ENCODE measurements at regions not wholly inside any gene's neighbourhood (a gene's known extent, or its start where the extent isn't known, plus 50 kb on each side); places are given as distances from the start of the nearest gene placed in this dataset.

DNA sequence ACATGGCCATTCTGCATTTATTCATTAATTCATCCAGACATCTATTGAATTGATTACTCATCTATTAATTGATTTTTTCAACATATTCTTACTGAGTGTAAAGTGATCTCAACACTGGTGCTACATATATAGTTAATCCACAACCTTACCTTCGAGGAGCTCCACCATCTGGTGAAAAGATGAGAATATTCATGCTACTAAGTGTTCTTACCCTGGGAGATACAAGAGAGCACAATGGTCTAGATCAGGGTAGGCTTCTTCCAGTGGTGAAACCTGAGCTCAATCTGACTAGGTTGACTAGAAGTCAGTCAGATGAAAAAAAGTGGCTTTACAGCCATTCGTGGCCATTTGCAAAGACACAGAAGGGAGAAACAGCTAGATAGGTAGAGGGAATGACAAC is 507.4 kb downstream of the ANKRD7 start:
- Mint-ChIP-seq H3K4me1 (no peaks in the 10 kb centered on the region), H3K36me3 (ENCODE audit: low read depth) (no peaks in the 10 kb centered on the region), H3K9me3 (peaks cover 3% of the 10 kb centered on the region), H3K4me3 (no peak overlapping the region), H3K27ac (no peak overlapping the region), H3K27me3 (no peaks in the 10 kb centered on the region)
- TF ChIP-seq, protein P1, sequence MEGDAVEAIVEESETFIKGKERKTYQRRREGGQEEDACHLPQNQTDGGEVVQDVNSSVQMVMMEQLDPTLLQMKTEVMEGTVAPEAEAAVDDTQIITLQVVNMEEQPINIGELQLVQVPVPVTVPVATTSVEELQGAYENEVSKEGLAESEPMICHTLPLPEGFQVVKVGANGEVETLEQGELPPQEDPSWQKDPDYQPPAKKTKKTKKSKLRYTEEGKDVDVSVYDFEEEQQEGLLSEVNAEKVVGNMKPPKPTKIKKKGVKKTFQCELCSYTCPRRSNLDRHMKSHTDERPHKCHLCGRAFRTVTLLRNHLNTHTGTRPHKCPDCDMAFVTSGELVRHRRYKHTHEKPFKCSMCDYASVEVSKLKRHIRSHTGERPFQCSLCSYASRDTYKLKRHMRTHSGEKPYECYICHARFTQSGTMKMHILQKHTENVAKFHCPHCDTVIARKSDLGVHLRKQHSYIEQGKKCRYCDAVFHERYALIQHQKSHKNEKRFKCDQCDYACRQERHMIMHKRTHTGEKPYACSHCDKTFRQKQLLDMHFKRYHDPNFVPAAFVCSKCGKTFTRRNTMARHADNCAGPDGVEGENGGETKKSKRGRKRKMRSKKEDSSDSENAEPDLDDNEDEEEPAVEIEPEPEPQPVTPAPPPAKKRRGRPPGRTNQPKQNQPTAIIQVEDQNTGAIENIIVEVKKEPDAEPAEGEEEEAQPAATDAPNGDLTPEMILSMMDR (IDR thresholded peaks at IDR 0.05) = no peak
- ChIA-PET POLR2A (no interaction called here), CTCF (no interaction called here)
- no peak for ATAC-seq (ENCODE audit: low read depth)
- DNase-seq = no peak
- intact Hi-C loops (cut with micrococcal nuclease) = no loop called here

DNA sequence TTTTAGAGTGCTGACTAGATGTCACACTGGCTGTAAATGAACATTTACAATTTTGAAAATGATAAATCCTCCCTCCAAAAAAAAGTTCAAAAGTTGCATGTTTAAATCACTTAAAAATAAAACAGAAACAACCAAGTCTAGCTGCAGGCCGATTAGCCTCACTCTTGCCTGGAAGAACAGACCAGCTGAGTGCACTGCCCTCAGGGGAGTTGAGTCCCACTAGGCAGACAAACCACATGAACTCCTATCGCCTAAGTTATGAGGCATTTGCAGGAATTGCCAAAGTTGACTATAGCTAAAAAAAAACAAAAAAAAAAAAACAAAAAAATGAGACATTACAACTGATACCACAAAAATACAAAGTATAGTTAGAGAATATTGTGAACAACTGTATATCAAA is 510.0 kb downstream of the ANKRD7 start:
- H3K4me3 Mint-ChIP-seq = no peak overlapping the region
- ChIA-PET CTCF (no interaction called here), POLR2A (no interaction called here)
- H3K9me3 Mint-ChIP-seq = peaks cover 3% of the 10 kb centered on the region
- no peaks in the 10 kb centered on the region for H3K36me3 Mint-ChIP-seq (ENCODE audit: low read depth)
- no peaks in the 10 kb centered on the region for H3K27me3 Mint-ChIP-seq
- no peak overlapping the region for H3K27ac Mint-ChIP-seq
- H3K4me1 Mint-ChIP-seq = no peaks in the 10 kb centered on the region
- intact Hi-C loops (cut with micrococcal nuclease) = no loop called here
- TF ChIP-seq, protein P1 (IDR thresholded peaks at IDR 0.05) = no peak
- ATAC-seq (ENCODE audit: low read depth) = no peak
- DNase-seq = no peak

GRCh38 chr7:118735441-118735840 is 510.9 kb downstream of the ANKRD7 start:
- ChIA-PET POLR2A (no interaction called here), CTCF (no interaction called here)
- no peaks in the 10 kb centered on the region for H3K4me1 Mint-ChIP-seq
- H3K27ac Mint-ChIP-seq = no peak overlapping the region
- ATAC-seq (ENCODE audit: low read depth) (no peak), DNase-seq (no peak)
- H3K36me3 Mint-ChIP-seq (ENCODE audit: low read depth) = no peaks in the 10 kb centered on the region
- no peaks in the 10 kb centered on the region for H3K27me3 Mint-ChIP-seq
- peaks cover 3% of the 10 kb centered on the region for H3K9me3 Mint-ChIP-seq
- H3K4me3 Mint-ChIP-seq = no peak overlapping the region
- TF ChIP-seq, protein P1 (IDR thresholded peaks at IDR 0.05) = no peak
- intact Hi-C loops (cut with micrococcal nuclease) = no loop called here

GRCh38 chr7:118737935-118738334 is 513.4 kb downstream of the ANKRD7 start:
- DNase-seq (no peak), ATAC-seq (ENCODE audit: low read depth) (no peak)
- Mint-ChIP-seq H3K27me3 (no peaks in the 10 kb centered on the region), H3K9me3 (peaks cover 3% of the 10 kb centered on the region), H3K27ac (no peak overlapping the region), H3K4me1 (no peaks in the 10 kb centered on the region), H3K4me3 (no peak overlapping the region), H3K36me3 (ENCODE audit: low read depth) (no peaks in the 10 kb centered on the region)
- CTCF ChIA-PET = no interaction called here
- intact Hi-C loops (cut with micrococcal nuclease) = no loop called here
- TF ChIP-seq, protein P1 (IDR thresholded peaks at IDR 0.05) = no peak
- POLR2A ChIA-PET = no interaction called here

GRCh38 chr7:118745927-118746326 is 521.4 kb downstream of the ANKRD7 start:
- intact Hi-C loops (cut with micrococcal nuclease) = no loop called here
- ChIA-PET CTCF (no interaction called here), POLR2A (no interaction called here)
- no peaks in the 10 kb centered on the region for H3K27me3 Mint-ChIP-seq
- ATAC-seq (ENCODE audit: low read depth) (no peak), DNase-seq (no peak)
- H3K27ac Mint-ChIP-seq = no peak overlapping the region
- no peaks in the 10 kb centered on the region for H3K4me1 Mint-ChIP-seq
- no peaks in the 10 kb centered on the region for H3K9me3 Mint-ChIP-seq
- no peak overlapping the region for H3K4me3 Mint-ChIP-seq
- TF ChIP-seq, protein P1 (IDR thresholded peaks at IDR 0.05) = no peak
- no peaks in the 10 kb centered on the region for H3K36me3 Mint-ChIP-seq (ENCODE audit: low read depth)
